ENCODE measurements at regions not wholly inside any gene's neighbourhood (a gene's known extent, or its start where the extent isn't known, plus 50 kb on each side); places are given as distances from the start of the nearest gene placed in this dataset.

- H3K36me3 Mint-ChIP-seq (ENCODE audit: insufficient read depth, unreplicated experiment): no peaks in the 10 kb centered on the region
- no TSS peak for BruUV-seq (replicated peaks)
- H3K9me3 ChIP-seq: no peaks in the 10 kb centered on the region
- no peak overlapping the region for H3K4me3 Mint-ChIP-seq (ENCODE audit: unreplicated experiment)
- H3K4me3 ChIP-seq (ENCODE audit: low read depth, low read length): no peak overlapping the region
- H3K27me3 ChIP-seq (replicated peaks; ENCODE audit: control insufficient read depth, insufficient read depth, low read length): no peaks in the 10 kb centered on the region
- no peak for TF ChIP-seq CTCF (IDR thresholded peaks at IDR 0.05; ENCODE audit: insufficient read depth in 1 of 2, low read depth in 1 of 2, low read length in 1 of 2, severe bottlenecking in 1 of 2, unreplicated experiment in 1 of 2)
- ChIA-PET POLR2A (no interaction called here), CTCF (no interaction called here)
- no peaks in the 10 kb centered on the region for H3K36me3 ChIP-seq (ENCODE audit: control insufficient read depth, insufficient read depth, low read length)
- intact Hi-C loops (cut with micrococcal nuclease; ENCODE audit: unreplicated experiment): no loop called here
- H3K4me1 Mint-ChIP-seq (ENCODE audit: low read depth, unreplicated experiment): no peaks in the 10 kb centered on the region
- peaks cover 18% of the 10 kb centered on the region for H3K27me3 Mint-ChIP-seq (ENCODE audit: insufficient read depth, unreplicated experiment)
- no peak overlapping the region for H3K27ac Mint-ChIP-seq (ENCODE audit: unreplicated experiment)
- no peaks in the 10 kb centered on the region for H3K4me1 ChIP-seq
- DNase-seq: no peak
- no peaks in the 10 kb centered on the region for H3K9me3 Mint-ChIP-seq (ENCODE audit: unreplicated experiment)
Observed at GRCh38 chr18:6487968-6488367, 73.3 kb upstream of the L3MBTL4 start.

GRCh38 chr18:6488956-6489355 is 74.2 kb upstream of the L3MBTL4 start:
- Histone ChIP-seq H3K4me1 (no peaks in the 10 kb centered on the region), H3K9me3 (no peaks in the 10 kb centered on the region), H3K4me3 (ENCODE audit: low read depth, low read length) (no peak overlapping the region), H3K27me3 (replicated peaks; ENCODE audit: control insufficient read depth, insufficient read depth, low read length) (no peaks in the 10 kb centered on the region), H3K36me3 (ENCODE audit: control insufficient read depth, insufficient read depth, low read length) (no peaks in the 10 kb centered on the region)
- no peak for DNase-seq
- ChIA-PET POLR2A (no interaction called here), CTCF (no interaction called here)
- intact Hi-C loops (cut with micrococcal nuclease; ENCODE audit: unreplicated experiment): no loop called here
- no peaks in the 10 kb centered on the region for H3K4me1 Mint-ChIP-seq (ENCODE audit: low read depth, unreplicated experiment)
- peaks cover 16% of the 10 kb centered on the region for H3K27me3 Mint-ChIP-seq (ENCODE audit: insufficient read depth, unreplicated experiment)
- no peak overlapping the region for H3K4me3 Mint-ChIP-seq (ENCODE audit: unreplicated experiment)
- TF ChIP-seq CTCF (IDR thresholded peaks at IDR 0.05; ENCODE audit: insufficient read depth in 1 of 2, low read depth in 1 of 2, low read length in 1 of 2, severe bottlenecking in 1 of 2, unreplicated experiment in 1 of 2): no peak
- no peaks in the 10 kb centered on the region for H3K36me3 Mint-ChIP-seq (ENCODE audit: insufficient read depth, unreplicated experiment)
- H3K9me3 Mint-ChIP-seq (ENCODE audit: unreplicated experiment): no peaks in the 10 kb centered on the region
- no TSS peak for BruUV-seq (replicated peaks)
- no peak overlapping the region for H3K27ac Mint-ChIP-seq (ENCODE audit: unreplicated experiment)

- no peaks in the 10 kb centered on the region; the same call in 1 of the 2 replicates for H3K27me3 ChIP-seq (replicated peaks; ENCODE audit: control insufficient read depth, insufficient read depth, low read length)
- no peaks in the 10 kb centered on the region for H3K36me3 ChIP-seq (ENCODE audit: control insufficient read depth, insufficient read depth, low read length)
- intact Hi-C loops (cut with micrococcal nuclease; ENCODE audit: unreplicated experiment): no loop called here
- Mint-ChIP-seq H3K27me3 (ENCODE audit: insufficient read depth, unreplicated experiment) (peaks cover 19% of the 10 kb centered on the region), H3K9me3 (ENCODE audit: unreplicated experiment) (no peaks in the 10 kb centered on the region), H3K4me3 (ENCODE audit: unreplicated experiment) (no peak overlapping the region), H3K4me1 (ENCODE audit: low read depth, unreplicated experiment) (no peaks in the 10 kb centered on the region), H3K27ac (ENCODE audit: unreplicated experiment) (no peak overlapping the region), H3K36me3 (ENCODE audit: insufficient read depth, unreplicated experiment) (no peaks in the 10 kb centered on the region)
- no peak for TF ChIP-seq CTCF (IDR thresholded peaks at IDR 0.05; ENCODE audit: insufficient read depth in 1 of 2, low read depth in 1 of 2, low read length in 1 of 2, severe bottlenecking in 1 of 2, unreplicated experiment in 1 of 2)
- H3K4me1 ChIP-seq: no peaks in the 10 kb centered on the region
- no TSS peak for BruUV-seq (replicated peaks)
- CTCF ChIA-PET: no interaction called here
- POLR2A ChIA-PET: no interaction called here
- H3K4me3 ChIP-seq (ENCODE audit: low read depth, low read length): no peak overlapping the region
- DNase-seq: no peak
- no peaks in the 10 kb centered on the region for H3K9me3 ChIP-seq
Observed at GRCh38 chr18:6489977-6490376, 75.3 kb upstream of the L3MBTL4 start.

Measured in Caco-2 (cell line).